Spleen (tissue), 11 donors: ENCODE measurements at regions not wholly inside any gene's neighbourhood (a gene's known extent, or its start where the extent isn't known, plus 50 kb on each side); places are given as distances from the start of the nearest gene placed in this dataset.

Source experiments
- DNase-seq: peaks from one replicate; pipeline ENCODE4 v3.0.0-alpha.2; 2020
- H3K27ac ChIP-seq, 8 donors: fragments of 200-600 bp; sonication (generic) in 7 of 8; 1 replicate in 4 of 8; 2 replicates in 4 of 8; pipeline versions ENCODE4 v1.5.0 to v1.8.0; 2016 to 2021; ENCODE audit warnings: inconsistent platforms in 4 of 8, mild to moderate bottlenecking in 4 of 8, moderate library complexity in 1 of 8
- H3K27me3 ChIP-seq, 7 donors: fragments of 200-600 bp; sonication (generic) in 6 of 7; replicated peaks in 1 of 7; 1 replicate in 4 of 7; 2 replicates in 3 of 7; pipeline versions ENCODE4 v1.5.0 to v1.8.0; 2016 to 2021; ENCODE audit warnings: inconsistent platforms in 3 of 7, mild to moderate bottlenecking in 1 of 7
- H3K36me3 ChIP-seq, 6 donors: fragments of 200-600 bp; sonication (generic) in 5 of 6; 1 replicate in 4 of 6; 2 replicates in 2 of 6; pipeline versions ENCODE4 v1.5.0 to v1.8.0; 2016 to 2021; ENCODE audit warnings: inconsistent platforms in 2 of 6
- H3K4me1 ChIP-seq, 6 donors: fragments of 200-600 bp; sonication (generic) in 5 of 6; 1 replicate in 3 of 6; 2 replicates in 3 of 6; pipeline versions ENCODE4 v1.5.0 to v1.8.0; 2016 to 2021; ENCODE audit warnings: inconsistent platforms in 3 of 6
- H3K4me3 ChIP-seq, 8 donors: fragments of 200-600 bp; sonication (generic) in 7 of 8; 1 replicate in 4 of 8; 2 replicates in 4 of 8; pipeline versions ENCODE4 v1.5.0 to v1.8.0; 2016 to 2021; ENCODE audit warnings: inconsistent platforms in 4 of 8, mild to moderate bottlenecking in 4 of 8, moderate library complexity in 2 of 8
- H3K9me3 ChIP-seq, 8 donors: fragments of 200-600 bp; sonication (generic) in 7 of 8; 1 replicate in 4 of 8; 2 replicates in 4 of 8; pipeline versions ENCODE4 v1.5.0 to v1.8.0; 2016 to 2021; ENCODE audit warnings: inconsistent platforms in 4 of 8
- POLR2A ChIP-seq, 3 donors: fragments of 450-650 bp; IDR thresholded peaks; one replicate each; pipeline ENCODE4 v1.5.1; 2017; ENCODE audit warnings: antibody characterized with exemption in 3 of 3, mild to moderate bottlenecking in 1 of 3
- POLR2AphosphoS5 ChIP-seq, 3 donors: sonication (generic); formaldehyde crosslinking; IDR thresholded peaks; one replicate each; pipeline ENCODE4 v1.5.1; 2017; ENCODE audit warnings: antibody characterized with exemption in 3 of 3
- WGBS, 5 donors: extraction: QIAGEN DNeasy Blood & Tissue Kit in 3 of 5; methylation state at CpG; one replicate each; pipeline versions ENCODE4 v1.1.5 to v1.1.7; 2013 to 2018; 5-methylcytosine and 5-hydroxymethylcytosine counted together
- intact Hi-C: fragments of 100-400 bp; cut with DNase I; formaldehyde crosslinking; loops from one replicate; pipeline ENCODE4 v1.15.0; 2023; ENCODE audit warnings: low total_unique reads
- TF ChIP-seq, protein P1 (sequence below), 11 experiments: fragments of 200-600 bp in 7 of 11; fragments of 450-650 bp in 4 of 11; sonication (generic) in 4 of 11; IDR thresholded peaks in 8 of 11; conservative IDR thresholded peaks in 3 of 11; 1 replicate in 7 of 11; 2 replicates in 4 of 11; pipeline versions ENCODE4 v1.4.0 to v1.8.0; 2016 to 2021; ENCODE audit warnings: antibody characterized with exemption in 11 of 11, inconsistent platforms in 4 of 11, mild to moderate bottlenecking in 1 of 11
- donor health status: healthy with polysubstance abuse.
- donor health status: DM: no; HTN: no; CAD: no; lungs with moderate emphysema.
- donor health status: DM: no; HTN: no; CAD: no.
- donor health status: Bipolar disorder and iron deficiency.
- donor health status: healthy.
- donor health status: DM: no; HTN: no; CAD: no.
- donor health status: DM: yes; HTN: yes; CAD: no.

DNA sequence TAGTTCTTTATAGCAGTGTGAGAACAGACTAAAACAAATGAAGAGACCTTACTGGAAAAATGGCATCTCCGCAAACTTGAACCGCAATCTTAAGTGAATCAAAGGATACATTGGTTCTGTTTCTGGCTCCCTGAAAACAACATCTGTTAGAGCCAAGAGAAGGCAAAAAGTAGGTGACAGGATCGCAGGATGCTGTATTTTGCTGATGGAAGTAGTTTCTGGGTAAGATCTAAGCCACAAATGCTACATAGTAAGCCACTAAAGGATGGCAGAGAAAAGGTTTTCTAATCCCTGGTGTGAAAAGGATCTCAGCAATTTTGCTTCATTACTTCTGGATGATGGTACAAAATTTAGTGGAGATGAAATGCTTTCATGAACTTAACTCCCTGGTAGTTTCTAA lies 63.3 kb upstream of the HTR4 start:
- H3K9me3 ChIP-seq, result no peaks in the 10 kb centered on the region
- no peak overlapping the region for H3K4me3 ChIP-seq
- peaks cover 0 to 24% (median 0%) of the 10 kb centered on the region in 7 donors for H3K27me3 ChIP-seq
- TF ChIP-seq, protein P1, sequence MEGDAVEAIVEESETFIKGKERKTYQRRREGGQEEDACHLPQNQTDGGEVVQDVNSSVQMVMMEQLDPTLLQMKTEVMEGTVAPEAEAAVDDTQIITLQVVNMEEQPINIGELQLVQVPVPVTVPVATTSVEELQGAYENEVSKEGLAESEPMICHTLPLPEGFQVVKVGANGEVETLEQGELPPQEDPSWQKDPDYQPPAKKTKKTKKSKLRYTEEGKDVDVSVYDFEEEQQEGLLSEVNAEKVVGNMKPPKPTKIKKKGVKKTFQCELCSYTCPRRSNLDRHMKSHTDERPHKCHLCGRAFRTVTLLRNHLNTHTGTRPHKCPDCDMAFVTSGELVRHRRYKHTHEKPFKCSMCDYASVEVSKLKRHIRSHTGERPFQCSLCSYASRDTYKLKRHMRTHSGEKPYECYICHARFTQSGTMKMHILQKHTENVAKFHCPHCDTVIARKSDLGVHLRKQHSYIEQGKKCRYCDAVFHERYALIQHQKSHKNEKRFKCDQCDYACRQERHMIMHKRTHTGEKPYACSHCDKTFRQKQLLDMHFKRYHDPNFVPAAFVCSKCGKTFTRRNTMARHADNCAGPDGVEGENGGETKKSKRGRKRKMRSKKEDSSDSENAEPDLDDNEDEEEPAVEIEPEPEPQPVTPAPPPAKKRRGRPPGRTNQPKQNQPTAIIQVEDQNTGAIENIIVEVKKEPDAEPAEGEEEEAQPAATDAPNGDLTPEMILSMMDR (IDR thresholded peaks at IDR 0.05 in 8 of 11, conservative IDR thresholded peaks at IDR 0.05 in 3 of 11), result no peak
- TF ChIP-seq POLR2AphosphoS5 (IDR thresholded peaks at IDR 0.05) (no peak), POLR2A (IDR thresholded peaks at IDR 0.05) (no peak)
- H3K27ac ChIP-seq, result no peak overlapping the region
- intact Hi-C loops, result no loop called here
- 84 to 92% (median 89%) methylated on average over 3 of the region's 3 CpGs for WGBS, 5 donors
- DNase-seq, result no peak
- no peaks in the 10 kb centered on the region for H3K36me3 ChIP-seq
- no peaks in the 10 kb centered on the region for H3K4me1 ChIP-seq

DNA sequence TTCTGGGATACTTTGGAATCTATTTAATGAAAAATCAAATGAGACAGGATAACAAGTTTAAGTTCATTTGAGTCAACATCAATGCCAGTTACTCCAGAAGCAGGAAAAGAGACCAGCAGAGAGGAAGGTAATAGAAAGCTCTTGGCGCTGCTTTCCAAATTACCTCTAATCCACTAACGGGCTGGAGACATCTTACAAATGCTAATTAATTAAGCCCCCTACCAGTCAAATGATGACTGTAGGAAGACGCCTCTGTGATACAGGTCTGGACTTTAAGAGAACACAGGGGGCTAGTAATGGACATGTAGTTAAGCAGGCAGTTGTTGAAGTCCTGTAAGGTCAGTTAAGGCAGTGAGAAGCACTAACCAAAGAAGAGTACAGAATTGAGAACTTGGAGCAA lies 65.3 kb upstream of the HTR4 start:
- 57 to 87% (median 77%) methylated on average over 3 of the region's 3 CpGs for WGBS, 5 donors

DNA sequence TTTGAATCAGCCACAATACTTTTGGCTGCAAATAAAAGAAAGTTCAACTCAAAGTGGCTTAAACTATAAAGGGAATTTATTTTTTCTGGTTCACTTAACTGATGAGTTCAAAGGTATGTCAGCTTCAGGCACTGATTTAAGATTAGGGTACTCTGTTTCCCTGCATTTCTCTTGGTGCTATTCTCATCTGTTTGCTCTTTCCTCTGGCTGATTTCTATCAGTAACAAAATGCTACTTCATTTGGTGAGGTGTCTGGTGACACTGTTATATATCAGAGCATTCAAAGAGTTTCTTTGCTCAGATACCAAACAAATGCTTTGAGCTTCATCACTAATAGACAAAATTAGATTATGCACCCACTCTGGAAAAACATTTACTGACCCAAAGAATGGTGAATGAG lies 65.9 kb upstream of the HTR4 start:
- Histone ChIP-seq H3K27ac (no peak overlapping the region), H3K27me3 (peaks cover 0 to 16% (median 0%) of the 10 kb centered on the region in 7 donors), H3K9me3 (no peaks in the 10 kb centered on the region), H3K4me1 (no peaks in the 10 kb centered on the region), H3K36me3 (no peaks in the 10 kb centered on the region), H3K4me3 (no peak overlapping the region)
- intact Hi-C loops, result no loop called here
- TF ChIP-seq, protein P1 (IDR thresholded peaks at IDR 0.05 in 8 of 11, conservative IDR thresholded peaks at IDR 0.05 in 3 of 11), result no peak
- no peak for TF ChIP-seq POLR2A (IDR thresholded peaks at IDR 0.05)
- no peak for TF ChIP-seq POLR2AphosphoS5 (IDR thresholded peaks at IDR 0.05)
- no peak for DNase-seq

More for the DNA sequence above, 65.3 kb upstream of the HTR4 start:
- Histone ChIP-seq H3K9me3 (no peaks in the 10 kb centered on the region), H3K4me3 (no peak overlapping the region), H3K27ac (no peak overlapping the region), H3K27me3 (peaks cover 0 to 20% (median 0%) of the 10 kb centered on the region in 7 donors), H3K4me1 (no peaks in the 10 kb centered on the region), H3K36me3 (no peaks in the 10 kb centered on the region)
- no peak for TF ChIP-seq POLR2AphosphoS5 (IDR thresholded peaks at IDR 0.05)
- no peak for TF ChIP-seq POLR2A (IDR thresholded peaks at IDR 0.05)
- intact Hi-C loops, result no loop called here
- no peak for DNase-seq

- no peak overlapping the region for H3K4me3 ChIP-seq
- H3K27me3 ChIP-seq, result peaks cover 0 to 5% (median 0%) of the 10 kb centered on the region in 7 donors
- no peaks in the 10 kb centered on the region for H3K9me3 ChIP-seq
- no peaks in the 10 kb centered on the region for H3K36me3 ChIP-seq
- TF ChIP-seq POLR2AphosphoS5 (IDR thresholded peaks at IDR 0.05) (no peak), POLR2A (IDR thresholded peaks at IDR 0.05) (no peak)
- TF ChIP-seq, protein P1 (IDR thresholded peaks at IDR 0.05 in 8 of 11, conservative IDR thresholded peaks at IDR 0.05 in 3 of 11), result no peak
- no peak for DNase-seq
- intact Hi-C loops, result no loop called here
- no peak overlapping the region for H3K27ac ChIP-seq
- H3K4me1 ChIP-seq, result no peaks in the 10 kb centered on the region
These were observed 68.8 kb upstream of the HTR4 start for GRCh38 chr5:148723143-148723542.

DNA sequence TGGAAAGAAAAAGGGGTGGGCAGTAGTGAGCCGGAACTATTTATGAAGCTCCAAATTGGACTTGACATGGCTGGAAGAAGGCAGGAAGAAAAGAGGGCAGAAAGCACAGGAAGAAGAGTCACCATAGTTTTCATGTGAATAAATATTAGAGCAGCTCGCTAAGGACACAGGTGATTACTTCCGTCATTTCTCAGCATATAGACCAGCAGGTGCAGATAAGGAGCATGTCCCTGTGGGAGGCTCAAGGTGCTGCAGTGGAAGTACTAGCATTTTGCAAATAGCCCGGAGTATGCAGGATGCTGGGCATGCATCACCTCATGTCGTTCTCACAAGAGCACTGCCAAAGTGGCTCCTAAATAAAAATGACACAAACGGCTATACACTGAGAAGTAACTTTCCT lies 71.3 kb upstream of the HTR4 start:
- Histone ChIP-seq H3K27ac (no peak overlapping the region), H3K4me3 (no peak overlapping the region), H3K27me3 (peaks cover 0 to 5% (median 0%) of the 10 kb centered on the region in 7 donors), H3K36me3 (no peaks in the 10 kb centered on the region), H3K9me3 (no peaks in the 10 kb centered on the region), H3K4me1 (peaks cover 0 to under 1% (median 0%) of the 10 kb centered on the region in 6 donors)
- TF ChIP-seq POLR2AphosphoS5 (IDR thresholded peaks at IDR 0.05) (no peak), POLR2A (IDR thresholded peaks at IDR 0.05) (no peak)
- TF ChIP-seq, protein P1 (IDR thresholded peaks at IDR 0.05 in 8 of 11, conservative IDR thresholded peaks at IDR 0.05 in 3 of 11), result no peak
- DNase-seq, result no peak
- WGBS, 5 donors, result 81 to 86% (median 84%) methylated on average over 6 of the region's 6 CpGs
- intact Hi-C loops, result loop anchor here (5.0 kb wide), 1 partner anchor 543 kb away; no protein-coding TSS in a partner anchor
